Tibial nerve (tissue), 4 donors: ENCODE measurements at regions not wholly inside any gene's neighbourhood (a gene's known extent, or its start where the extent isn't known, plus 50 kb on each side); places are given as distances from the start of the nearest gene placed in this dataset.
"Not testable (repeated sequence)": the region's sequence is repeated elsewhere in the genome, so short reads cannot be mapped to it uniquely, and the experiment has no call there.

Experiments
- DNase-seq, 2 donors: peaks; one replicate each; pipeline ENCODE4 v3.0.0-alpha.2; 2019; ENCODE audit warnings: low spot score in 2 of 2
- H3K27ac ChIP-seq, 4 donors: fragments of 200-600 bp; sonication (generic) in 3 of 4; one replicate each; pipeline ENCODE4 v1.5.1; 2017 to 2019; ENCODE audit warnings: mild to moderate bottlenecking in 1 of 4
- H3K27me3 ChIP-seq, 2 donors: fragments of 200-600 bp; sonication (generic) in 1 of 2; one replicate each; pipeline versions ENCODE4 v1.5.1 to v1.6.0; 2017 to 2019
- H3K36me3 ChIP-seq, 3 donors: fragments of 200-600 bp; sonication (generic); one replicate each; pipeline ENCODE4 v1.5.1; 2018 to 2019
- H3K4me1 ChIP-seq, 4 donors: fragments of 200-600 bp; sonication (generic) in 3 of 4; one replicate each; pipeline ENCODE4 v1.5.1; 2017 to 2019
- H3K4me3 ChIP-seq, 4 donors: fragments of 200-600 bp; sonication (generic) in 3 of 4; one replicate each; pipeline ENCODE4 v1.5.1; 2017 to 2019; ENCODE audit warnings: mild to moderate bottlenecking in 1 of 4, moderate library complexity in 1 of 4
- H3K9me3 ChIP-seq, 4 donors: fragments of 200-600 bp; sonication (generic) in 3 of 4; one replicate each; pipeline ENCODE4 v1.5.1; 2017 to 2019
- EP300 ChIP-seq, 2 donors: sonication (generic); formaldehyde crosslinking; IDR thresholded peaks; one replicate each; pipeline ENCODE4 v1.6.1; 2017; ENCODE audit warnings: antibody characterized with exemption in 2 of 2, mild to moderate bottlenecking in 1 of 2
- POLR2A ChIP-seq, 2 donors: fragments of 450-650 bp; IDR thresholded peaks; one replicate each; pipeline ENCODE4 v1.6.1; 2017; ENCODE audit warnings: antibody characterized with exemption in 2 of 2, mild to moderate bottlenecking in 2 of 2, moderate library complexity in 2 of 2
- WGBS, 2 donors: methylation state at CpG; one replicate each; pipeline ENCODE4 v1.1.5; 2018; 5-methylcytosine and 5-hydroxymethylcytosine counted together
- TF ChIP-seq, protein P1 (sequence below), 5 experiments: fragments of 200-600 bp in 3 of 5; fragments of 450-650 bp in 2 of 5; sonication (generic) in 3 of 5; IDR thresholded peaks; one replicate each; pipeline ENCODE4 v1.5.1; 2016 to 2019; ENCODE audit warnings: antibody characterized with exemption in 5 of 5, mild to moderate bottlenecking in 3 of 5, moderate library complexity in 2 of 5

DNA sequence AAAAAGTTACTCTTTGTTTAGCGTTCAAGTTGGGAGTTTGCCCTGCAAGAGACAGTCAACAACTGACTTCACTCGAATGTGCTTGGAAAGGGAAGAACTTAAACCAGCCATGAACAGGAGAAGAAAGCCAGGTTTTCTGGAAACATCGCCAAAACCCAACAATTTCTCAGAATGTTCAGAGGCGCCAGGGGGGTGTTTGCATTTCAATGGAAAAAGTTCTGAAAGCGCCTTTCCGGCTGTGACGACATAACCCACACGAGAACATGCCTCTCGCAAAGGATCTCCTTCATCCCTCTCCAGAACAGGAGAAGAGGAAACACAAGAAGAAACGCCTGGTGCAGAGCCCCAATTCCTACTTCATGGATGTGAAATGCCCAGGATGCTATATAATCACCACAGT is 78.1 kb upstream of the ADGRA3 start:
- Histone ChIP-seq H3K4me3 (no peak overlapping the region), H3K27me3 (no peaks in the 10 kb centered on the region), H3K27ac (no peak overlapping the region), H3K36me3 (no peaks in the 10 kb centered on the region), H3K9me3 (no peaks in the 10 kb centered on the region), H3K4me1 (no peaks in the 10 kb centered on the region)
- TF ChIP-seq, protein P1, sequence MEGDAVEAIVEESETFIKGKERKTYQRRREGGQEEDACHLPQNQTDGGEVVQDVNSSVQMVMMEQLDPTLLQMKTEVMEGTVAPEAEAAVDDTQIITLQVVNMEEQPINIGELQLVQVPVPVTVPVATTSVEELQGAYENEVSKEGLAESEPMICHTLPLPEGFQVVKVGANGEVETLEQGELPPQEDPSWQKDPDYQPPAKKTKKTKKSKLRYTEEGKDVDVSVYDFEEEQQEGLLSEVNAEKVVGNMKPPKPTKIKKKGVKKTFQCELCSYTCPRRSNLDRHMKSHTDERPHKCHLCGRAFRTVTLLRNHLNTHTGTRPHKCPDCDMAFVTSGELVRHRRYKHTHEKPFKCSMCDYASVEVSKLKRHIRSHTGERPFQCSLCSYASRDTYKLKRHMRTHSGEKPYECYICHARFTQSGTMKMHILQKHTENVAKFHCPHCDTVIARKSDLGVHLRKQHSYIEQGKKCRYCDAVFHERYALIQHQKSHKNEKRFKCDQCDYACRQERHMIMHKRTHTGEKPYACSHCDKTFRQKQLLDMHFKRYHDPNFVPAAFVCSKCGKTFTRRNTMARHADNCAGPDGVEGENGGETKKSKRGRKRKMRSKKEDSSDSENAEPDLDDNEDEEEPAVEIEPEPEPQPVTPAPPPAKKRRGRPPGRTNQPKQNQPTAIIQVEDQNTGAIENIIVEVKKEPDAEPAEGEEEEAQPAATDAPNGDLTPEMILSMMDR (IDR thresholded peaks at IDR 0.05) = no peak
- TF ChIP-seq EP300 (IDR thresholded peaks at IDR 0.05) = no peak
- WGBS, 2 donors = 86 to 90% methylated on average over 10 of the region's 10 CpGs
- DNase-seq = no peak

DNA sequence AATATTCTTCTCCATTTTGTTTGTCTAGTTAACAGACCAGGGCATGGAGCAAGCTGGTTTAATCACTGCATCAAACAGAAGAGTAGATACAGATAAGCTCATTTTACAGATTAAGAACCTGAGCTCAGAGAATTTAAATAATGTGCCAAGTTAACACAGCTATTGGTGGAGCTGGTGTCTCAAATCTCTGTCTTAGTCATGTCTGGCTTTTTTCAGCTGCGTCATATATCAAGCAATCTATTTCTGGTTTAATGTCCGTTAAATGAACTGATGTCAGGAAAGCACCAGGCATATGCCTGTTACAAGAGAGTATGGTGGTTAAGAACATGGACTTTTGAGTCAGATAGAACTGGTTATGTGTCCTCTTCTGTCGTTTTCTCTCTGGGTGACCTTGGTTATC is 79.8 kb upstream of the ADGRA3 start:
- Histone ChIP-seq H3K27me3 (no peaks in the 10 kb centered on the region), H3K27ac (no peak overlapping the region), H3K4me1 (no peaks in the 10 kb centered on the region), H3K4me3 (no peak overlapping the region), H3K36me3 (no peaks in the 10 kb centered on the region), H3K9me3 (no peaks in the 10 kb centered on the region)
- no peak for DNase-seq
- WGBS, 2 donors = 75 to 85% methylated on average over 3 of the region's 3 CpGs
- TF ChIP-seq EP300 (IDR thresholded peaks at IDR 0.05) (no peak), POLR2A (IDR thresholded peaks at IDR 0.05) (no peak)
- TF ChIP-seq, protein P1 (IDR thresholded peaks at IDR 0.05) = no peak

DNA sequence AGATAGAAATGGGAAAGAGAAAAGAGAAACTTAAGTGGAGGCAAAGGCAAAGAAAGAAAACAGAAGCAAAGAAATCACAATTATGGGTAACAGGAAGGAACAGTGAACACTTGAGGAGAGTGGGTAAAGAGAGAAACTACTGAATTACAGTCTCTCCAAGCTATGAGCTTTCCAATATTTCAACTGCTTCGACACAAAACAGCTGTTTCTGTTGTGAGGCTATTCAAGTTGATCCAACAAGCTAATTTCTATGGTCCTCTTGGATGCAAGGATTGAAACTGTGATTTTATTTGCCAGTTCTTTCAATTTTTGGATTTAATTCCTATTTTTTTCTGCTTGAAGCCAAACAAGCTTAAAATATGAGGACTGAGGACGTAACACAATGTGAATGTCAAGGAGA is 80.5 kb upstream of the ADGRA3 start:
- no peaks in the 10 kb centered on the region for H3K27me3 ChIP-seq
- no peaks in the 10 kb centered on the region for H3K4me1 ChIP-seq
- no peaks in the 10 kb centered on the region for H3K9me3 ChIP-seq
- no peak for DNase-seq
- TF ChIP-seq POLR2A (IDR thresholded peaks at IDR 0.05) = no peak
- TF ChIP-seq, protein P1 (IDR thresholded peaks at IDR 0.05) = no peak
- no peak for TF ChIP-seq EP300 (IDR thresholded peaks at IDR 0.05)
- no peak overlapping the region for H3K4me3 ChIP-seq
- WGBS, 2 donors = 62 to 67% methylated on average over 2 of the region's 2 CpGs
- no peak overlapping the region for H3K27ac ChIP-seq
- no peaks in the 10 kb centered on the region for H3K36me3 ChIP-seq

- DNase-seq = no peak
- no peak overlapping the region for H3K27ac ChIP-seq
- TF ChIP-seq, protein P1 (IDR thresholded peaks at IDR 0.05) = no peak
- no peak for TF ChIP-seq POLR2A (IDR thresholded peaks at IDR 0.05)
- no peak for TF ChIP-seq EP300 (IDR thresholded peaks at IDR 0.05)
- 81 to 85% methylated on average over 5 of the region's 5 CpGs for WGBS, 2 donors
- H3K4me1 ChIP-seq = no peaks in the 10 kb centered on the region
- no peak overlapping the region for H3K4me3 ChIP-seq
- H3K36me3 ChIP-seq = no peaks in the 10 kb centered on the region
- no peaks in the 10 kb centered on the region for H3K9me3 ChIP-seq
- H3K27me3 ChIP-seq = no peaks in the 10 kb centered on the region
These were observed 81.6 kb upstream of the ADGRA3 start for GRCh38 chr4:22597471-22597870.

- not testable (repeated sequence) for H3K36me3 ChIP-seq, DNase-seq, H3K9me3 ChIP-seq, H3K27me3 ChIP-seq, H3K27ac ChIP-seq, H3K4me1 ChIP-seq, H3K4me3 ChIP-seq
- 77 to 78% methylated on average over 8 of the region's 8 CpGs for WGBS, 2 donors
These were observed 82.5 kb upstream of the ADGRA3 start for GRCh38 chr4:22598113-22599047.

DNA sequence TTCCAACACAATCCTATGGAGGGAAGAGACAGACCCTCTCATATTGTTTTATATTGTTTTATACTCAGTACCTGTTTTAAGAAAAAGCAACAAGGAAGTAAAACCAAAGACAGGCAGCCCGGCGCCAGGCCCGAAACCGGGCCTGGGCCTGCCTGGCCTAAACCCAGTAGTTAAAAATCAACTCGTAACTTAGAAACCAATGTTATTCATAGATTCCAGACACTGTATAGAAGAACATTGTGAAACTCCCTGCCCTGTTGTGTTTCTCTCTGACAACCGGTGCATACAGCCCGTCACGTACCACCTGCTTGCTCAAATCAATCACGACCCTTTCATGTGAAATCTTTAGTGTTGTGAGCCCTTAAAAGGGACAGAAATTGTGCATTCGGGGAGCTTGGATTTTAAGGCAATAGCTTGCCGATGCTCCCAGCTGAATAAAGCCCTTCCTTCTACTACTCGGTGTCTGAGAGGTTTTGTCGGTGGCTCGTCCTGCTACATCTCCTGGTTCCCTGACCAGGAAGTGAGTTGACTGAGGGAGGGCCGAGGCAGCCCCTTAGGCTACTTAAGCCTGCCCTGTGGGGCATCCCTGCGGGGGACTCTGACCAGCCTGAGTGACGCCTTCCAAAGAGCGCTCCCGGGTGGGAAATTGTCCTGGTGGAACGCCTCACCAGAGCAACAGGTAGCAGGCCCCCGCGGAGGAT is 83.5 kb upstream of the ADGRA3 start:
- WGBS, 2 donors = 87 to 95% methylated on average over 21 to 22 of the region's 22 CpGs
- not testable (repeated sequence) for H3K27ac ChIP-seq, H3K4me3 ChIP-seq, H3K27me3 ChIP-seq, H3K4me1 ChIP-seq, H3K36me3 ChIP-seq, H3K9me3 ChIP-seq, DNase-seq

GRCh38 chr4:22599929-22600432 is 84.1 kb upstream of the ADGRA3 start:
- H3K4me3 ChIP-seq, H3K9me3 ChIP-seq, H3K27ac ChIP-seq, DNase-seq, H3K4me1 ChIP-seq, H3K36me3 ChIP-seq, H3K27me3 ChIP-seq: not testable (repeated sequence)
- WGBS, 2 donors = 94 to 98% methylated on average over 8 of the region's 8 CpGs

DNA sequence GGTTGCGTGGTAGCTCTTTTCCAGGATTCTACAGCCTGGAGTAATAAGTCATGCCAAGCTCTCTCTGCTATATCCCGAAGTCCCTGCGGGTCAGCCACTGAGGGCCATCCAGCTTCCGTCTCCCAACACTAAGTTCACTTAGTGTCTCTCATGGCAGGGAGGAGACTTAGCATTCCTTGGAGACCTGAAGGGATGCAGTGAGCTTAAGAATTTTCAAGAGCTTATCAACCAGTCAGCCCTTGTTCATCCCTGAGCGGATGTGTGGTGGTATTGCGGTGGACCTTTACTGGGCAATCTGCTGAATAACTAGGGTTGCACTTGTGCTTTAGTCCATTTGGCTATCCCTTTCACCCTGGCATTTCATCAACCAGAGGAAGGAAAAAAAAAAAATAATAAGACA is 85.8 kb upstream of the ADGRA3 start:
- H3K27ac ChIP-seq, DNase-seq, H3K9me3 ChIP-seq, H3K4me1 ChIP-seq, H3K27me3 ChIP-seq, H3K36me3 ChIP-seq, H3K4me3 ChIP-seq: not testable (repeated sequence)
- WGBS, 2 donors = 90 to 96% methylated on average over 6 of the region's 6 CpGs
